Left ventricle myocardium inferior (tissue), 1 donor: ENCODE measurements at regions not wholly inside any gene's neighbourhood (a gene's known extent, or its start where the extent isn't known, plus 50 kb on each side); places are given as distances from the start of the nearest gene placed in this dataset.

Source experiments
- DNase-seq: peaks from one replicate; pipeline ENCODE4 v3.0.0-alpha.2; 2020
- H3K27ac ChIP-seq: fragments of 200-600 bp; replicated peaks from 2 replicates; pipeline ENCODE4 v1.8.0; 2021
- H3K27me3 ChIP-seq: fragments of 200-600 bp; 2 replicates; pipeline ENCODE4 v1.8.0; 2021; ENCODE audit warnings: low read depth
- H3K36me3 ChIP-seq: fragments of 200-600 bp; 2 replicates; pipeline ENCODE4 v1.8.0; 2021
- H3K4me1 ChIP-seq: fragments of 200-600 bp; 2 replicates; pipeline ENCODE4 v1.8.0; 2021
- H3K4me3 ChIP-seq: fragments of 200-600 bp; 2 replicates; pipeline ENCODE4 v1.8.0; 2021; ENCODE audit warnings: mild to moderate bottlenecking, moderate library complexity
- H3K9me3 ChIP-seq: fragments of 200-600 bp; replicated peaks from 2 replicates; pipeline ENCODE4 v1.8.0; 2021
- CTCF ChIP-seq: fragments of 200-600 bp; IDR thresholded peaks from 2 replicates; pipeline ENCODE4 v1.8.0; 2021; ENCODE audit warnings: antibody characterized with exemption, mild to moderate bottlenecking, borderline replicate concordance
- intact Hi-C: fragments of 100-400 bp; cut with micrococcal nuclease; formaldehyde crosslinking; loops from one replicate; pipeline ENCODE4 v1.11.0; 2022
- donor health status: DM: no; HTN: yes; CAD: no; lungs with severe emphysema.

- H3K27me3 ChIP-seq = peaks cover 4% of the 10 kb centered on the region
- H3K27ac ChIP-seq = no peak overlapping the region
- H3K9me3 ChIP-seq = peaks cover 8% of the 10 kb centered on the region
- intact Hi-C loops = no loop called here
- no peak for DNase-seq
- TF ChIP-seq CTCF = no peak
- peaks cover 8% of the 10 kb centered on the region for H3K4me1 ChIP-seq
- H3K4me3 ChIP-seq = no peak overlapping the region
- no peaks in the 10 kb centered on the region for H3K36me3 ChIP-seq
Measured at GRCh38 chr11:70026012-70026411, 52.1 kb upstream of the ANO1 start.

GRCh38 chr11:70026726-70027125 lies 51.4 kb upstream of the ANO1 start:
- H3K27ac ChIP-seq = no peak overlapping the region
- DNase-seq = no peak
- peaks cover 8% of the 10 kb centered on the region for H3K27me3 ChIP-seq
- peaks cover 8% of the 10 kb centered on the region for H3K9me3 ChIP-seq
- peaks cover 8% of the 10 kb centered on the region for H3K4me1 ChIP-seq
- no peak for TF ChIP-seq CTCF
- no peak overlapping the region for H3K4me3 ChIP-seq
- H3K36me3 ChIP-seq = no peaks in the 10 kb centered on the region
- intact Hi-C loops = no loop called here

GRCh38 chr11:70027451-70027850 lies 50.7 kb upstream of the ANO1 start:
- Histone ChIP-seq H3K4me1 (peaks cover 8% of the 10 kb centered on the region), H3K9me3 (peaks cover 8% of the 10 kb centered on the region), H3K27ac (no peak overlapping the region), H3K27me3 (peaks cover 12% of the 10 kb centered on the region), H3K36me3 (no peaks in the 10 kb centered on the region), H3K4me3 (no peak overlapping the region)
- intact Hi-C loops = no loop called here
- TF ChIP-seq CTCF = no peak
- DNase-seq = no peak

GRCh38 chr11:70028147-70028855 lies 49.8 kb upstream of the ANO1 start:
- H3K4me1 ChIP-seq = peaks cover 8% of the 10 kb centered on the region
- no peaks in the 10 kb centered on the region for H3K36me3 ChIP-seq
- H3K9me3 ChIP-seq = peaks cover 1% of the 10 kb centered on the region
- intact Hi-C loops = no loop called here
- no peak overlapping the region for H3K27ac ChIP-seq
- peaks cover 20% of the 10 kb centered on the region for H3K27me3 ChIP-seq
- no peak for TF ChIP-seq CTCF
- H3K4me3 ChIP-seq = no peak overlapping the region
- DNase-seq = no peak
